ENCODE measurements at regions not wholly inside any gene's neighbourhood (a gene's known extent, or its start where the extent isn't known, plus 50 kb on each side); places are given as distances from the start of the nearest gene placed in this dataset.

DNA sequence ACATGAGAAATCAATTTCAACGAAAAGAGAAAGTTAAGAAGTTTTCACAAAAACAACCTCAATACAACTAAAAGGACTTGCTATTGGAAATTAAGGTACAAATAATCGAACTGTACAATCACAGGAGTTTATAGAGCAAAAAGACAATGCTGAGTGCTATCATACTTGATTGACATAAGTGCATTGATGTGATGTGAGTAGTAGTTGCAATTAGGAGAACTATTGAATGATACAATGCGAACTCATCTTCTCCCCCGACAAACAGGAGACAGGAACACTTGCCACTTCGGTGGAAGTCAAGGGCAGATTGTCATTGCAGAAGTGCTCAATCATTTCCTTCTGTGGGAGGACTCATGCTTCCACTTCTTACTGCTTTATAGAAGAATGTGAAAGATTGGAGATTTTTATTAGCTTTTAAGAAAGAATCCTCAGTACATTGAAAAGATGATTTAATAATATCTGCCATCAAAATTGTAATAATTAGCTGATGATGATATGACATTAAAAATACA lies 276.6 kb upstream of the MPDZ start:
- Mint-ChIP-seq H3K27ac (ENCODE audit: unreplicated experiment) (no peak overlapping the region), H3K36me3 (ENCODE audit: unreplicated experiment) (no peaks in the 10 kb centered on the region), H3K27me3 (ENCODE audit: unreplicated experiment) (no peaks in the 10 kb centered on the region), H3K4me1 (ENCODE audit: low read depth, unreplicated experiment) (no peaks in the 10 kb centered on the region), H3K9me3 (ENCODE audit: unreplicated experiment) (peaks cover 2% of the 10 kb centered on the region), H3K4me3 (ENCODE audit: unreplicated experiment) (no peak overlapping the region)
- TF ChIP-seq, protein P1, sequence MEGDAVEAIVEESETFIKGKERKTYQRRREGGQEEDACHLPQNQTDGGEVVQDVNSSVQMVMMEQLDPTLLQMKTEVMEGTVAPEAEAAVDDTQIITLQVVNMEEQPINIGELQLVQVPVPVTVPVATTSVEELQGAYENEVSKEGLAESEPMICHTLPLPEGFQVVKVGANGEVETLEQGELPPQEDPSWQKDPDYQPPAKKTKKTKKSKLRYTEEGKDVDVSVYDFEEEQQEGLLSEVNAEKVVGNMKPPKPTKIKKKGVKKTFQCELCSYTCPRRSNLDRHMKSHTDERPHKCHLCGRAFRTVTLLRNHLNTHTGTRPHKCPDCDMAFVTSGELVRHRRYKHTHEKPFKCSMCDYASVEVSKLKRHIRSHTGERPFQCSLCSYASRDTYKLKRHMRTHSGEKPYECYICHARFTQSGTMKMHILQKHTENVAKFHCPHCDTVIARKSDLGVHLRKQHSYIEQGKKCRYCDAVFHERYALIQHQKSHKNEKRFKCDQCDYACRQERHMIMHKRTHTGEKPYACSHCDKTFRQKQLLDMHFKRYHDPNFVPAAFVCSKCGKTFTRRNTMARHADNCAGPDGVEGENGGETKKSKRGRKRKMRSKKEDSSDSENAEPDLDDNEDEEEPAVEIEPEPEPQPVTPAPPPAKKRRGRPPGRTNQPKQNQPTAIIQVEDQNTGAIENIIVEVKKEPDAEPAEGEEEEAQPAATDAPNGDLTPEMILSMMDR (IDR thresholded peaks at IDR 0.05; ENCODE audit: partially characterized antibody, unreplicated experiment), result no peak
- no peak for DNase-seq

DNA sequence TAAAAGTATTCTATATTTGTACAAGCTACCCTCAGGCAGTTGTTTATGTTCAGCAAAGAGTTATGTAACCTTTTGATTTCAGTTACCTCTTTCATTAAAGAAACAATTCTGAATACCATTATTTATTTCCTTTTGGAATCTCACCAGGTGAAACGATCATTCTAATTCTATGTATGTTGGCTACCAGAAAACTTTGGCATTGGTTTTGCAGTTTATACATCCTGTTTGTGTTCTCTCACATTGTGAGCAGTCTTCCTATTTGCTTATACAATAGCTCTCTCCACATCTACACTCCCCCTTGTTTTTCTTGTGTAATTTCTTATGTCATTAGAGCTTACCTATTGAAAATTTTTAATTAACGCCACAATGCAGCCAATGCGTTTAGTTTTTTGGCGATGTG lies 276.0 kb upstream of the MPDZ start:
- H3K36me3 Mint-ChIP-seq (ENCODE audit: unreplicated experiment), result no peaks in the 10 kb centered on the region
- no peak for DNase-seq
- H3K9me3 Mint-ChIP-seq (ENCODE audit: unreplicated experiment), result peaks cover 2% of the 10 kb centered on the region
- peaks cover 2% of the 10 kb centered on the region for H3K4me1 Mint-ChIP-seq (ENCODE audit: low read depth, unreplicated experiment)
- no peak overlapping the region for H3K4me3 Mint-ChIP-seq (ENCODE audit: unreplicated experiment)
- no peak overlapping the region for H3K27ac Mint-ChIP-seq (ENCODE audit: unreplicated experiment)
- TF ChIP-seq, protein P1 (IDR thresholded peaks at IDR 0.05; ENCODE audit: partially characterized antibody, unreplicated experiment), result no peak
- no peaks in the 10 kb centered on the region for H3K27me3 Mint-ChIP-seq (ENCODE audit: unreplicated experiment)

DNA sequence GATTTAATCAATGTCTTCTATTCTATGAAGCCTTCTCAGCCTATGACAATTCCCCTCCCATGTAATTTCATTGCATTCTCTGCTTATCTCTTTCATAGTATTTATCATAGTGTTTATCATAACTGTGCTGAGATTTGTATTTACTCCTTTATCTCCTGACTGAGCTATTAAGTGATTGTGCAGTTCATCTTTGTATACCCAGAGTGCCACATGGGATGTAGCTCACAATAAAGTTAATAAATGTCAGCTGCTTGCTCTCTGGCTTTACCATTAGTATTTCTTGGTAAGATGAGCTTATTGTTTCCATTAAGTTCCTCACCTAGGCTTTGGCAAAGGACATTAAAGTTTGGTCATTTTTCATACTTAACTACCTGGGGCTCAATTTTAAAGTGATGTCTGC lies 275.1 kb upstream of the MPDZ start:
- Mint-ChIP-seq H3K27me3 (ENCODE audit: unreplicated experiment) (no peaks in the 10 kb centered on the region), H3K4me1 (ENCODE audit: low read depth, unreplicated experiment) (peaks cover 2% of the 10 kb centered on the region), H3K27ac (ENCODE audit: unreplicated experiment) (no peak overlapping the region), H3K36me3 (ENCODE audit: unreplicated experiment) (no peaks in the 10 kb centered on the region), H3K4me3 (ENCODE audit: unreplicated experiment) (no peak overlapping the region), H3K9me3 (ENCODE audit: unreplicated experiment) (peaks cover 2% of the 10 kb centered on the region)
- TF ChIP-seq, protein P1 (IDR thresholded peaks at IDR 0.05; ENCODE audit: partially characterized antibody, unreplicated experiment), result no peak
- no peak for DNase-seq

DNA sequence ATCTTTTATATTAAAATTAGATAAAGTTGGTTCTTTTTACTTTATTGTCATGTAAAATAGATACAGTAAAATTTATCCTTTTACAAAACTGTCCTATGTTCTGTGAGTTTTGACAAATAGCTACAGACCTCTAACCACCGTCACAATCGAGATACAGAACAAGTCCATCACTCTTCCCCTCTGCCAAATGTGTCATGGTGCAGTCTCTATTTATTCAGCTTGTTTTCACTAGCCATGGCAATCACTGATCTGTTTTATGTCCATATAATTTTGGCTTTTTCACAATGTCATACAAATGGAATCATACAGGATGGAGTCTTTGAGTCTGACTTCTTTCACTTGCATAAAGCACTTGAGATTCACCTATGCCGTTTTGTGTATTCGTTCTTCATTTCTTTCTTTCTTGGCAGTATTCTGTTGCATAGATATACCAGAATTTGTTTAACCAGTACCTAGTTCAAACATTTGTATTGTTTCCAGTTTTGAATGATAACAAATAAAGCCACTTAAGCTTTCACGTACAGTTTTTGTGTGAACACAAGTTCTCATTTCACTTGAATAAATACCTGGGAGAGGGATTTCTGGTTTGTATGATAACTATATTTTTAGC lies 273.2 kb upstream of the MPDZ start:
- H3K36me3 Mint-ChIP-seq (ENCODE audit: unreplicated experiment), result no peaks in the 10 kb centered on the region
- H3K9me3 Mint-ChIP-seq (ENCODE audit: unreplicated experiment), result no peaks in the 10 kb centered on the region
- no peak overlapping the region for H3K4me3 Mint-ChIP-seq (ENCODE audit: unreplicated experiment)
- peaks cover 2% of the 10 kb centered on the region for H3K4me1 Mint-ChIP-seq (ENCODE audit: low read depth, unreplicated experiment)
- no peak for DNase-seq
- H3K27me3 Mint-ChIP-seq (ENCODE audit: unreplicated experiment), result no peaks in the 10 kb centered on the region
- no peak overlapping the region for H3K27ac Mint-ChIP-seq (ENCODE audit: unreplicated experiment)
- TF ChIP-seq, protein P1 (IDR thresholded peaks at IDR 0.05; ENCODE audit: partially characterized antibody, unreplicated experiment), result no peak

DNA sequence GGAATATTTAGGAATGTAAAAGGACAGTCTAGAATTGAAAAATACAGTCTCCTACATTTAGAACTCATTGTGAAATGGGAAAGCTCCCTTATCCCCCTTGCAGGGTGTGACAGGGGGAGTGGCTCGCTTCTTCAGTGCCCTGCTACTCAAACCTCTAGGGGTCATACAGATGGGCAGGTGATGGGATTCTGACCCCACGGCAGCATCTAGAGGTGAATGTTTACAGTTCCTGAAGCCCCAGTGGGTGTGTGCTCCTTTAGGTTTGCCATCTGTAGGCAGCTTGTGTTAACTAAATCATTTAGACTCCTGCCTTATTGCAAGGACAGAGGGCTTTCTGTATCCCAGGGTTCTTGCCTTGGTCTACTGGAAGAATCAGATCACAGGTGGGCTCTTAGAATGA lies 271.0 kb upstream of the MPDZ start:
- Mint-ChIP-seq H3K4me3 (ENCODE audit: unreplicated experiment) (no peak overlapping the region), H3K36me3 (ENCODE audit: unreplicated experiment) (no peaks in the 10 kb centered on the region), H3K4me1 (ENCODE audit: low read depth, unreplicated experiment) (peaks cover 2% of the 10 kb centered on the region), H3K27me3 (ENCODE audit: unreplicated experiment) (no peaks in the 10 kb centered on the region), H3K9me3 (ENCODE audit: unreplicated experiment) (no peaks in the 10 kb centered on the region), H3K27ac (ENCODE audit: unreplicated experiment) (no peak overlapping the region)
- no peak for DNase-seq
- TF ChIP-seq, protein P1 (IDR thresholded peaks at IDR 0.05; ENCODE audit: partially characterized antibody, unreplicated experiment), result no peak
